Esophagus (tissue), 2 donors: ENCODE measurements at regions not wholly inside any gene's neighbourhood (a gene's known extent, or its start where the extent isn't known, plus 50 kb on each side); places are given as distances from the start of the nearest gene placed in this dataset.

Experiments
- H3K27ac ChIP-seq, 2 donors: one replicate each; pipeline ENCODE4 v1.5.1; 2013; ENCODE audit warnings: low read depth in 2 of 2, mild to moderate bottlenecking in 2 of 2, inconsistent platforms in 1 of 2, low read length in 1 of 2, moderate library complexity in 1 of 2
- H3K27me3 ChIP-seq, 2 donors: one replicate each; pipeline ENCODE4 v1.6.1; 2013; ENCODE audit warnings: low read length in 2 of 2, control low read depth in 1 of 2, mild to moderate bottlenecking in 1 of 2; ENCODE audit not compliant: insufficient read depth in 2 of 2, control insufficient read depth in 1 of 2
- H3K36me3 ChIP-seq, 2 donors: one replicate each; pipeline ENCODE4 v1.6.1; 2013; ENCODE audit warnings: low read length in 1 of 2; ENCODE audit not compliant: control insufficient read depth in 2 of 2, insufficient read depth in 2 of 2
- H3K4me1 ChIP-seq, 2 donors: one replicate each; pipeline ENCODE4 v1.6.1; 2013; ENCODE audit warnings: low read length in 1 of 2; ENCODE audit not compliant: control insufficient read depth in 2 of 2, insufficient read depth in 2 of 2
- H3K4me3 ChIP-seq, 2 donors: one replicate each; pipeline ENCODE4 v1.5.1; 2013; ENCODE audit warnings: low read length in 2 of 2, mild to moderate bottlenecking in 2 of 2, low read depth in 1 of 2, moderate library complexity in 1 of 2
- H3K9me3 ChIP-seq, 2 donors: one replicate each; pipeline ENCODE4 v1.6.1; 2013; ENCODE audit warnings: mild to moderate bottlenecking in 2 of 2, low read depth in 1 of 2, low read length in 1 of 2, moderate library complexity in 1 of 2; ENCODE audit not compliant: control insufficient read depth in 2 of 2, insufficient read depth in 1 of 2
- WGBS, 2 donors: extraction: QIAGEN DNeasy Blood & Tissue Kit; methylation state at CpG; one replicate each; pipeline ENCODE4 v1.1.7; 2013; 5-methylcytosine and 5-hydroxymethylcytosine counted together
- donor health status: healthy with polysubstance abuse.
- donor health status: Bipolar disorder and iron deficiency.

GRCh38 chr5:175219366-175219765 lies 224.6 kb downstream of the DRD1 start:
- WGBS, 2 donors, result 14 to 27% methylated on average over 2 of the region's 2 CpGs
- no peak overlapping the region for H3K27ac ChIP-seq
- H3K4me3 ChIP-seq, result no peak overlapping the region
- H3K4me1 ChIP-seq, result peaks cover 0 to 3% of the 10 kb centered on the region in 2 donors
- no peaks in the 10 kb centered on the region for H3K36me3 ChIP-seq
- no peaks in the 10 kb centered on the region for H3K27me3 ChIP-seq
- no peaks in the 10 kb centered on the region for H3K9me3 ChIP-seq

- Histone ChIP-seq H3K4me1 (peaks cover 3% of the 10 kb centered on the region in 2 donors), H3K36me3 (no peaks in the 10 kb centered on the region), H3K27ac (no peak overlapping the region), H3K27me3 (no peaks in the 10 kb centered on the region), H3K9me3 (no peaks in the 10 kb centered on the region), H3K4me3 (no peak overlapping the region)
- WGBS, 2 donors, result 46 to 72% methylated on average over 6 of the region's 6 CpGs
Observed at GRCh38 chr5:175216991-175217390, 227.0 kb downstream of the DRD1 start.

- Histone ChIP-seq H3K9me3 (no peaks in the 10 kb centered on the region), H3K4me3 (no peak overlapping the region), H3K36me3 (no peaks in the 10 kb centered on the region), H3K27ac (no peak overlapping the region), H3K27me3 (no peaks in the 10 kb centered on the region), H3K4me1 (peaks cover 3% of the 10 kb centered on the region in 2 donors)
- WGBS, 2 donors, result 78 to 80% methylated on average over 11 of the region's 11 CpGs
Observed at GRCh38 chr5:175215906-175216305, 228.1 kb downstream of the DRD1 start.

GRCh38 chr5:175214152-175214551 lies 229.8 kb downstream of the DRD1 start:
- whole genome bisulfite sequencing, 2 donors, result 12 to 19% methylated on average over 2 of the region's 2 CpGs
- Histone ChIP-seq H3K27ac (no peak overlapping the region), H3K4me1 (peaks cover 3% of the 10 kb centered on the region in 2 donors), H3K36me3 (no peaks in the 10 kb centered on the region), H3K9me3 (no peaks in the 10 kb centered on the region), H3K27me3 (no peaks in the 10 kb centered on the region), H3K4me3 (no peak overlapping the region)

- peaks cover 3% of the 10 kb centered on the region in 2 donors for H3K4me1 ChIP-seq
- no peak overlapping the region for H3K4me3 ChIP-seq
- H3K36me3 ChIP-seq, result no peaks in the 10 kb centered on the region
- WGBS, 2 donors, result 61 to 73% methylated on average over 8 of the region's 8 CpGs
- no peaks in the 10 kb centered on the region for H3K27me3 ChIP-seq
- H3K27ac ChIP-seq, result no peak overlapping the region
- H3K9me3 ChIP-seq, result no peaks in the 10 kb centered on the region
Observed at GRCh38 chr5:175211956-175212756, 231.8 kb downstream of the DRD1 start.

- Histone ChIP-seq H3K27ac (no peak overlapping the region), H3K36me3 (no peaks in the 10 kb centered on the region), H3K4me3 (no peak overlapping the region), H3K4me1 (peaks cover 0 to 2% of the 10 kb centered on the region in 2 donors), H3K9me3 (no peaks in the 10 kb centered on the region), H3K27me3 (no peaks in the 10 kb centered on the region)
- WGBS, 2 donors, result 56 to 64% methylated on average over 18 of the region's 18 CpGs
Observed at GRCh38 chr5:175207321-175208040, 236.5 kb downstream of the DRD1 start.

GRCh38 chr5:175206669-175207068 lies 237.3 kb downstream of the DRD1 start:
- Histone ChIP-seq H3K27me3 (no peaks in the 10 kb centered on the region), H3K27ac (no peak overlapping the region), H3K9me3 (no peaks in the 10 kb centered on the region), H3K4me3 (no peak overlapping the region), H3K36me3 (no peaks in the 10 kb centered on the region), H3K4me1 (peaks cover 0 to 6% of the 10 kb centered on the region in 2 donors)
- 57 to 65% methylated on average over 4 of the region's 4 CpGs for WGBS, 2 donors

GRCh38 chr5:175202463-175203068 lies 241.4 kb downstream of the DRD1 start:
- peaks cover 0 to 6% of the 10 kb centered on the region in 2 donors for H3K4me1 ChIP-seq
- H3K4me3 ChIP-seq, result no peak overlapping the region
- H3K9me3 ChIP-seq, result no peaks in the 10 kb centered on the region
- H3K27me3 ChIP-seq, result no peaks in the 10 kb centered on the region
- WGBS, 2 donors, result 21 to 27% methylated on average over 4 of the region's 4 CpGs
- H3K36me3 ChIP-seq, result no peaks in the 10 kb centered on the region
- no peak overlapping the region for H3K27ac ChIP-seq

- H3K4me3 ChIP-seq, result no peak overlapping the region
- H3K4me1 ChIP-seq, result peaks cover 0 to 6% of the 10 kb centered on the region in 2 donors
- no peaks in the 10 kb centered on the region for H3K27me3 ChIP-seq
- H3K27ac ChIP-seq, result no peak overlapping the region
- H3K9me3 ChIP-seq, result no peaks in the 10 kb centered on the region
- no peaks in the 10 kb centered on the region for H3K36me3 ChIP-seq
- 60 to 64% methylated on average over 5 of the region's 5 CpGs for WGBS, 2 donors
Observed at GRCh38 chr5:175201393-175201792, 242.6 kb downstream of the DRD1 start.
